Memory B cell (primary cell): ENCODE measurements at regions not wholly inside any gene's neighbourhood (a gene's known extent, or its start where the extent isn't known, plus 50 kb on each side); places are given as distances from the start of the nearest gene placed in this dataset.

ENCODE experiments used
- ATAC-seq: fragments of 150-1000 bp; cut with Tn5 transposase; 2 replicates; pipeline ENCODE4 v1.10.0; 2021; ENCODE audit warnings: low read depth, mild to moderate bottlenecking, moderate library complexity
- DNase-seq, 2 donors: peaks; one replicate each; pipeline ENCODE4 v3.0.0; 2022; ENCODE audit warnings: low spot score in 2 of 2
- H3K27ac Mint-ChIP-seq: one replicate; pipeline ENCODE4 v1.8.0; 2022; ENCODE audit warnings: mild to moderate bottlenecking, moderate library complexity, mixed read lengths
- H3K27me3 Mint-ChIP-seq: one replicate; pipeline ENCODE4 v1.8.0; 2022; ENCODE audit warnings: mixed read lengths
- H3K36me3 Mint-ChIP-seq: one replicate; pipeline ENCODE4 v1.8.0; 2022; ENCODE audit warnings: mild to moderate bottlenecking, mixed read lengths
- H3K4me1 Mint-ChIP-seq: one replicate; pipeline ENCODE4 v1.8.0; 2022; ENCODE audit warnings: mixed read lengths
- H3K4me3 Mint-ChIP-seq: one replicate; pipeline ENCODE4 v1.8.0; 2022; ENCODE audit warnings: mild to moderate bottlenecking, moderate library complexity, mixed read lengths
- H3K9me3 Mint-ChIP-seq: one replicate; pipeline ENCODE4 v1.8.0; 2022; ENCODE audit warnings: mixed read lengths

GRCh38 chr3:56919137-56919796, 117.5 kb upstream of the ARHGEF3 start:
- ATAC-seq (no peak), DNase-seq (no peak)
- Mint-ChIP-seq H3K36me3 (no peaks in the 10 kb centered on the region), H3K4me1 (peaks cover 57% of the 10 kb centered on the region), H3K27ac (peak overlapping the region; percentile 54), H3K27me3 (no peaks in the 10 kb centered on the region), H3K4me3 (no peak overlapping the region), H3K9me3 (no peaks in the 10 kb centered on the region)

- Mint-ChIP-seq H3K36me3 (peaks cover 6% of the 10 kb centered on the region), H3K4me3 (peak overlapping the region; percentile 77), H3K27ac (peak overlapping the region; percentile 98), H3K4me1 (peaks cover 53% of the 10 kb centered on the region), H3K9me3 (no peaks in the 10 kb centered on the region), H3K27me3 (no peaks in the 10 kb centered on the region)
- DNase-seq (peak; percentile 21 to 29), ATAC-seq (peak; percentile 25)
Measured at GRCh38 chr3:56918111-56918568, 116.4 kb upstream of the ARHGEF3 start.

GRCh38 chr3:56917361-56918110, 115.8 kb upstream of the ARHGEF3 start:
- peak; percentile 34 to 60 for DNase-seq
- no peaks in the 10 kb centered on the region for H3K9me3 Mint-ChIP-seq
- peaks cover 53% of the 10 kb centered on the region for H3K4me1 Mint-ChIP-seq
- H3K36me3 Mint-ChIP-seq, result peaks cover 6% of the 10 kb centered on the region
- ATAC-seq, result peak; percentile 82
- peak overlapping the region; percentile 77 for H3K4me3 Mint-ChIP-seq
- peak overlapping the region; percentile 98 for H3K27ac Mint-ChIP-seq
- no peaks in the 10 kb centered on the region for H3K27me3 Mint-ChIP-seq

- no peak for ATAC-seq
Measured at GRCh38 chr3:56916716-56917360, 115.1 kb upstream of the ARHGEF3 start.

GRCh38 chr3:56915966-56916586, 114.3 kb upstream of the ARHGEF3 start:
- no peaks in the 10 kb centered on the region for H3K27me3 Mint-ChIP-seq
- H3K4me1 Mint-ChIP-seq, result peaks cover 44% of the 10 kb centered on the region
- peaks cover 7% of the 10 kb centered on the region for H3K36me3 Mint-ChIP-seq
- ATAC-seq, result peak; percentile 69
- peak overlapping the region; percentile 98 for H3K27ac Mint-ChIP-seq
- H3K9me3 Mint-ChIP-seq, result no peaks in the 10 kb centered on the region
- peak overlapping the region; percentile 77 for H3K4me3 Mint-ChIP-seq
- peak; percentile 37 to 45 for DNase-seq

More at GRCh38 chr3:56916716-56917360, 115.1 kb upstream of the ARHGEF3 start:
- Mint-ChIP-seq H3K27me3 (no peaks in the 10 kb centered on the region), H3K4me3 (peak overlapping the region; percentile 77), H3K4me1 (peaks cover 52% of the 10 kb centered on the region), H3K36me3 (peaks cover 6% of the 10 kb centered on the region), H3K9me3 (no peaks in the 10 kb centered on the region), H3K27ac (peak overlapping the region; percentile 98)
- DNase-seq, result no peak

GRCh38 chr3:56914646-56915045, 112.9 kb upstream of the ARHGEF3 start:
- ATAC-seq (no peak), DNase-seq (no peak)
- Mint-ChIP-seq H3K36me3 (peaks cover 9% of the 10 kb centered on the region), H3K27me3 (no peaks in the 10 kb centered on the region), H3K4me3 (peak overlapping the region; percentile 0), H3K27ac (no peak overlapping the region), H3K4me1 (peaks cover 44% of the 10 kb centered on the region), H3K9me3 (no peaks in the 10 kb centered on the region)

GRCh38 chr3:56911363-56911762, 109.6 kb upstream of the ARHGEF3 start:
- DNase-seq, result no peak
- H3K9me3 Mint-ChIP-seq, result no peaks in the 10 kb centered on the region
- H3K36me3 Mint-ChIP-seq, result peaks cover 19% of the 10 kb centered on the region
- H3K27me3 Mint-ChIP-seq, result no peaks in the 10 kb centered on the region
- H3K4me1 Mint-ChIP-seq, result peaks cover 19% of the 10 kb centered on the region
- no peak for ATAC-seq
- H3K27ac Mint-ChIP-seq, result no peak overlapping the region
- no peak overlapping the region for H3K4me3 Mint-ChIP-seq

- DNase-seq, result no peak
- H3K4me1 Mint-ChIP-seq, result peaks cover 8% of the 10 kb centered on the region
- H3K36me3 Mint-ChIP-seq, result peaks cover 20% of the 10 kb centered on the region
- H3K9me3 Mint-ChIP-seq, result no peaks in the 10 kb centered on the region
- no peak overlapping the region for H3K27ac Mint-ChIP-seq
- no peak for ATAC-seq
- no peak overlapping the region for H3K4me3 Mint-ChIP-seq
- no peaks in the 10 kb centered on the region for H3K27me3 Mint-ChIP-seq
Measured at GRCh38 chr3:56909349-56909748, 107.6 kb upstream of the ARHGEF3 start.

- Mint-ChIP-seq H3K27ac (no peak overlapping the region), H3K27me3 (no peaks in the 10 kb centered on the region), H3K36me3 (peaks cover 14% of the 10 kb centered on the region), H3K9me3 (no peaks in the 10 kb centered on the region), H3K4me3 (no peak overlapping the region), H3K4me1 (peaks cover 4% of the 10 kb centered on the region)
- DNase-seq (no peak), ATAC-seq (no peak)
Measured at GRCh38 chr3:56908004-56908403, 106.3 kb upstream of the ARHGEF3 start.

- Mint-ChIP-seq H3K27me3 (no peaks in the 10 kb centered on the region), H3K4me1 (peaks cover 9% of the 10 kb centered on the region), H3K27ac (no peak overlapping the region), H3K4me3 (no peak overlapping the region), H3K36me3 (peaks cover 11% of the 10 kb centered on the region), H3K9me3 (no peaks in the 10 kb centered on the region)
- ATAC-seq, result no peak
- DNase-seq, result no peak
Measured at GRCh38 chr3:56904552-56905215, 102.9 kb upstream of the ARHGEF3 start.

- no peak overlapping the region for H3K4me3 Mint-ChIP-seq
- peaks cover 11% of the 10 kb centered on the region for H3K4me1 Mint-ChIP-seq
Measured at GRCh38 chr3:56903231-56903782, 101.6 kb upstream of the ARHGEF3 start.

GRCh38 chr3:56902468-56903160, 100.9 kb upstream of the ARHGEF3 start:
- no peak overlapping the region for H3K27ac Mint-ChIP-seq
- DNase-seq (no peak), ATAC-seq (no peak)
- peaks cover 6% of the 10 kb centered on the region for H3K36me3 Mint-ChIP-seq
- no peak overlapping the region for H3K4me3 Mint-ChIP-seq
- H3K9me3 Mint-ChIP-seq, result no peaks in the 10 kb centered on the region
- peaks cover 11% of the 10 kb centered on the region for H3K4me1 Mint-ChIP-seq
- no peaks in the 10 kb centered on the region for H3K27me3 Mint-ChIP-seq

More at GRCh38 chr3:56903231-56903782, 101.6 kb upstream of the ARHGEF3 start:
- no peak for DNase-seq
- no peak overlapping the region for H3K27ac Mint-ChIP-seq
- ATAC-seq, result no peak
- H3K36me3 Mint-ChIP-seq, result peaks cover 7% of the 10 kb centered on the region
- no peaks in the 10 kb centered on the region for H3K9me3 Mint-ChIP-seq
- H3K27me3 Mint-ChIP-seq, result no peaks in the 10 kb centered on the region

- Mint-ChIP-seq H3K9me3 (no peaks in the 10 kb centered on the region), H3K27ac (no peak overlapping the region), H3K27me3 (no peaks in the 10 kb centered on the region), H3K4me1 (peaks cover 11% of the 10 kb centered on the region), H3K36me3 (peaks cover 3% of the 10 kb centered on the region), H3K4me3 (no peak overlapping the region)
- no peak for DNase-seq
- ATAC-seq, result no peak
Measured at GRCh38 chr3:56900801-56901200, 99.1 kb upstream of the ARHGEF3 start.
